HCT116 (cell line): ENCODE measurements at regions not wholly inside any gene's neighbourhood (a gene's known extent, or its start where the extent isn't known, plus 50 kb on each side); places are given as distances from the start of the nearest gene placed in this dataset.

ENCODE experiments used
- ATAC-seq: fragments of 200-7000 bp; cut with Tn5 transposase; 2 replicates; pipeline ENCODE4 v1.9.1; 2020; ENCODE audit warnings: mild to moderate bottlenecking, moderate library complexity
- BruUV-seq: library from RNA; stranded (reverse); fragments of 400-500 nt; replicated peaks from 2 replicates; lab custom pipeline; 2021; lab: Mats Ljungman, UMichigan
- CTCF ChIA-PET: fragments of 300-600 bp; sonication (Branson Sonifier 250); formaldehyde crosslinking; loops from one replicate; lab custom pipeline; 2021; ENCODE audit warnings: antibody characterized with exemption; lab: Charles Lee
- POLR2A ChIA-PET: fragments of 300-600, 350-600 bp; sonication (Branson Sonifier 250); formaldehyde crosslinking; loops from one replicate; lab custom pipeline; 2021; ENCODE audit warnings: antibody characterized with exemption; lab: Charles Lee
- RAD21 ChIA-PET, 2 experiments: fragments of 300-600 bp; sonication (Branson Sonifier 250); formaldehyde crosslinking; loops; one replicate each; lab custom pipeline; 2023; ENCODE audit warnings: low total read pairs in 2 of 2; ENCODE audit not compliant: uncharacterized antibody in 2 of 2, unreplicated experiment in 2 of 2, low non-redundant PET in 1 of 2; lab: Charles Lee
- DNase-seq: peaks from one replicate; pipeline ENCODE4 v3.0.0-alpha.2; 2010; ENCODE audit warnings: low read depth, low spot score
- H2AFZ ChIP-seq: fragments of 200-600 bp; shearing (Covaris generic), sonication (generic); 2 replicates; pipeline ENCODE4 v1.6.1; 2017; ENCODE audit warnings: low read depth, mixed run types, mixed read lengths, antibody characterized with exemption, low read length; ENCODE audit not compliant: poor library complexity, severe bottlenecking
- H3K27ac ChIP-seq: 2 replicates; pipeline ENCODE4 v1.5.1; 2012; ENCODE audit warnings: low read depth, low read length
- H3K27me3 ChIP-seq: fragments of 200-600 bp; sonication (generic); 2 replicates; pipeline ENCODE4 v1.6.1; 2016; ENCODE audit warnings: mixed run types, low read length, mixed read lengths; ENCODE audit not compliant: insufficient read depth
- H3K36me3 ChIP-seq, 2 experiments: fragments of 200-500 bp in 1 of 2; fragments of 200-600 bp in 1 of 2; sonication (Bioruptor generic) in 1 of 2; sonication (generic) in 1 of 2; 2 replicates each; pipeline versions ENCODE4 v1.5.1 to v1.6.1; 2014 to 2016; ENCODE audit warnings: low read length in 2 of 2, inconsistent platforms in 1 of 2, mixed read lengths in 1 of 2, mixed run types in 1 of 2; ENCODE audit not compliant: insufficient read depth in 2 of 2, control insufficient read depth in 1 of 2
- H3K4me1 ChIP-seq, 2 experiments: fragments of 200-600 bp in 1 of 2; sonication (generic) in 1 of 2; 2 replicates each; pipeline versions ENCODE4 v1.5.1 to v1.6.1; 2012 to 2017; ENCODE audit warnings: low read length in 2 of 2, inconsistent platforms in 1 of 2, mild to moderate bottlenecking in 1 of 2, mixed read lengths in 1 of 2, mixed run types in 1 of 2, moderate library complexity in 1 of 2; ENCODE audit not compliant: insufficient read depth in 2 of 2, control insufficient read depth in 1 of 2
- H3K4me2 ChIP-seq: fragments of 200-600 bp; sonication (generic); 2 replicates; pipeline ENCODE4 v1.6.1; 2017; ENCODE audit warnings: mixed run types, low read length, mixed read lengths
- H3K4me3 ChIP-seq, 2 experiments: fragments of 200-600 bp in 1 of 2; sonication (generic) in 1 of 2; replicated peaks in 1 of 2; 2 replicates each; pipeline ENCODE4 v1.5.1; 2011 to 2016; ENCODE audit warnings: low read length in 2 of 2, control low read depth in 1 of 2, low read depth in 1 of 2, mild to moderate bottlenecking in 1 of 2, mixed read lengths in 1 of 2, mixed run types in 1 of 2
- H3K79me2 ChIP-seq: fragments of 200-600 bp; sonication (generic); 2 replicates; pipeline ENCODE4 v1.6.1; 2017; ENCODE audit warnings: mild to moderate bottlenecking, mixed run types, low read length, moderate library complexity, mixed read lengths; ENCODE audit not compliant: insufficient read depth
- H3K9ac ChIP-seq: fragments of 200-600 bp; sonication (generic); 2 replicates; pipeline ENCODE4 v1.6.1; 2016; ENCODE audit warnings: low read length, mixed read lengths
- H3K9me2 ChIP-seq: fragments of 200-600 bp; sonication (generic), shearing (Covaris generic); 2 replicates; pipeline ENCODE4 v1.6.1; 2017; ENCODE audit warnings: mixed run types, mild to moderate bottlenecking, moderate library complexity; ENCODE audit not compliant: insufficient read depth
- H3K9me3 ChIP-seq, 2 experiments: fragments of 200-500 bp in 1 of 2; fragments of 200-600 bp in 1 of 2; sonication (Bioruptor generic) in 1 of 2; sonication (generic) in 1 of 2; 2 replicates each; pipeline ENCODE4 v1.6.1; 2014 to 2017; ENCODE audit warnings: low read length in 2 of 2, mixed read lengths in 2 of 2, inconsistent platforms in 1 of 2, low read depth in 1 of 2, mild to moderate bottlenecking in 1 of 2, mixed run types in 1 of 2, moderate library complexity in 1 of 2; ENCODE audit not compliant: control insufficient read depth in 1 of 2, insufficient read depth in 1 of 2
- H4K20me1 ChIP-seq: fragments of 200-600 bp; sonication (generic), shearing (Covaris generic); 2 replicates; pipeline ENCODE4 v1.6.1; 2017; ENCODE audit warnings: mixed run types, mild to moderate bottlenecking, moderate library complexity; ENCODE audit not compliant: insufficient read depth
- CTCF ChIP-seq, 3 experiments: fragments of 200-600 bp in 1 of 3; sonication (generic) in 1 of 3; IDR thresholded peaks in 2 of 3; conservative IDR thresholded peaks in 1 of 3; 2 replicates each; pipeline ENCODE4 v1.5.1; 2012 to 2017; ENCODE audit warnings: low read depth in 2 of 3, low read length in 2 of 3, antibody characterized with exemption in 1 of 3, borderline replicate concordance in 1 of 3, control low read depth in 1 of 3, mild to moderate bottlenecking in 1 of 3, mixed read lengths in 1 of 3, mixed run types in 1 of 3, moderate library complexity in 1 of 3; ENCODE audit not compliant: insufficient read depth in 1 of 3
- EZH2 ChIP-seq: fragments of 200-600 bp; sonication (generic); IDR thresholded peaks from 2 replicates; pipeline ENCODE4 v1.6.1; 2017; ENCODE audit warnings: antibody characterized with exemption, mixed run types
- FOSL1 ChIP-seq: IDR thresholded peaks from 2 replicates; pipeline ENCODE4 v1.6.1; 2012; ENCODE audit warnings: low read depth
- POLR2AphosphoS5 ChIP-seq: IDR thresholded peaks from 2 replicates; pipeline ENCODE4 v1.6.1; 2011; ENCODE audit warnings: mild to moderate bottlenecking, low read depth, low read length, moderate library complexity
- RAD21 ChIP-seq: IDR thresholded peaks from 2 replicates; pipeline ENCODE4 v1.6.1; 2012; ENCODE audit warnings: low read depth, mild to moderate bottlenecking
- SIN3A ChIP-seq: IDR thresholded peaks from 2 replicates; pipeline ENCODE4 v1.6.1; 2012; ENCODE audit warnings: low read depth
- ZFX ChIP-seq: fragments of 450-650 bp; IDR thresholded peaks from 2 replicates; pipeline ENCODE4 v1.6.1; 2017
- intact Hi-C: fragments of 100-400 bp; cut with micrococcal nuclease; formaldehyde crosslinking; loops from 2 replicates; pipeline ENCODE4 v1.10.0; 2022
- TF ChIP-seq, protein P1 (sequence below): IDR thresholded peaks from 2 replicates; pipeline ENCODE4 v1.6.1; 2011; ENCODE audit warnings: mild to moderate bottlenecking, low read length, moderate library complexity; ENCODE audit not compliant: insufficient replicate concordance; ENCODE audit errors: extremely low read depth

DNA sequence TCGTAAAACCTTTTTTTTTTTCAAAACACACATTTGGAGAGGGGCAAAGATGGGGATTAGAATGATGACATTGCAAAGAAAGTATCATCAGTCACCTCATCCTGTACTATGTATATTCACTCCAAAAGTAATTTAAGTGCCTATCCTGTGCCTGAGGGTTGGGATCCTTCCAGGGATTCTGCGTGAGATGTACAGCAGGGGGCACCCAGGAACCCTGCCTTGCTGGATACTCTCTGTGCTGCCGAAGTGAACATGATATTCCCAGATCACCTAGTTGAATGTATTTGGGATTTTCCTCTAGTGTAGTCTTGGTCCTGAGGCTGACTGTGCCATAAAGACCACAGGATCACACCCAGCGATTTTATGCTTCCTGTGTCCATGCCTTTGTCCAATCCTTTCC, 372.7 kb downstream of the IPO8 start:
- ChIA-PET RAD21 (no interaction called here), CTCF (no interaction called here), POLR2A (no interaction called here)
- DNase-seq (no peak), ATAC-seq (peak; percentile 63)
- Histone ChIP-seq H4K20me1 (no peaks in the 10 kb centered on the region), H3K27ac (no peak overlapping the region), H3K79me2 (no peaks in the 10 kb centered on the region), H3K4me3 (no peak overlapping the region), H3K4me1 (no peaks in the 10 kb centered on the region), H2AFZ (no peak overlapping the region), H3K27me3 (no peaks in the 10 kb centered on the region), H3K9ac (no peak overlapping the region), H3K4me2 (no peak overlapping the region), H3K9me3 (no peaks in the 10 kb centered on the region), H3K36me3 (no peaks in the 10 kb centered on the region), H3K9me2 (no peaks in the 10 kb centered on the region)
- intact Hi-C loops = no loop called here
- no TSS peak for BruUV-seq
- TF ChIP-seq ZFX (no peak), POLR2AphosphoS5 (no peak), SIN3A (no peak), FOSL1 (no peak), CTCF (IDR thresholded peaks at IDR 0.05 in 2 of 3, conservative IDR thresholded peaks at IDR 0.05 in 1 of 3; ENCODE audit: borderline replicate concordance in 1 of 3, insufficient read depth in 1 of 3, low read depth in 2 of 3, low read length in 2 of 3) (peak; percentile 3 to 22 (median 12); a peak in 1 of 6 replicates), EZH2 (no peak), RAD21 (peak; percentile 42; the same call in 1 of the 2 replicates)
- TF ChIP-seq, protein P1, sequence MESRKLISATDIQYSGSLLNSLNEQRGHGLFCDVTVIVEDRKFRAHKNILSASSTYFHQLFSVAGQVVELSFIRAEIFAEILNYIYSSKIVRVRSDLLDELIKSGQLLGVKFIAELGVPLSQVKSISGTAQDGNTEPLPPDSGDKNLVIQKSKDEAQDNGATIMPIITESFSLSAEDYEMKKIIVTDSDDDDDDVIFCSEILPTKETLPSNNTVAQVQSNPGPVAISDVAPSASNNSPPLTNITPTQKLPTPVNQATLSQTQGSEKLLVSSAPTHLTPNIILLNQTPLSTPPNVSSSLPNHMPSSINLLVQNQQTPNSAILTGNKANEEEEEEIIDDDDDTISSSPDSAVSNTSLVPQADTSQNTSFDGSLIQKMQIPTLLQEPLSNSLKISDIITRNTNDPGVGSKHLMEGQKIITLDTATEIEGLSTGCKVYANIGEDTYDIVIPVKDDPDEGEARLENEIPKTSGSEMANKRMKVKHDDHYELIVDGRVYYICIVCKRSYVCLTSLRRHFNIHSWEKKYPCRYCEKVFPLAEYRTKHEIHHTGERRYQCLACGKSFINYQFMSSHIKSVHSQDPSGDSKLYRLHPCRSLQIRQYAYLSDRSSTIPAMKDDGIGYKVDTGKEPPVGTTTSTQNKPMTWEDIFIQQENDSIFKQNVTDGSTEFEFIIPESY = no peak
